H1 (cell line): ENCODE measurements at regions not wholly inside any gene's neighbourhood (a gene's known extent, or its start where the extent isn't known, plus 50 kb on each side); places are given as distances from the start of the nearest gene placed in this dataset.
A peak's percentile ranks its signal among the peaks of the same experiment; 100 is the strongest.

Experiments used
- CTCF ChIA-PET: fragments of 300-600 bp; sonication (Branson Sonifier 250); formaldehyde crosslinking; loops from one replicate; lab custom pipeline; 2021; ENCODE audit not compliant: partially characterized antibody; lab: Charles Lee
- POLR2A ChIA-PET: fragments of 300-600 bp; sonication (Branson Sonifier 250); formaldehyde crosslinking; loops from one replicate; lab custom pipeline; 2021; ENCODE audit warnings: inconsistent platforms; ENCODE audit not compliant: partially characterized antibody; lab: Charles Lee
- DNase-seq, 2 experiments: peaks; one replicate each; pipeline versions ENCODE4 v3.0.0 to v3.0.0-alpha.2; 2010 to 2022; ENCODE audit warnings: low spot score in 2 of 2, low read depth in 1 of 2, mixed read lengths in 1 of 2
- FAIRE-seq: peaks from 2 replicates; lab custom pipeline; 2011; peaks lifted over from hg19 to GRCh38; lab: Jason Lieb, UNC
- H2AFZ ChIP-seq: 2 replicates; pipeline ENCODE4 v1.8.1; 2012; ENCODE audit warnings: low read length, inconsistent platforms
- H2AK5ac ChIP-seq: 2 replicates; pipeline ENCODE4 v1.6.1; 2013; ENCODE audit warnings: low read depth, low read length
- H2BK120ac ChIP-seq: replicated peaks from 2 replicates; pipeline ENCODE3; 2013; ENCODE audit warnings: low read depth, low read length, inconsistent platforms
- H2BK12ac ChIP-seq: 2 replicates; pipeline ENCODE4 v1.6.1; 2013; ENCODE audit warnings: low read depth, low read length
- H2BK15ac ChIP-seq: 2 replicates; pipeline ENCODE4 v1.6.1; 2013; ENCODE audit warnings: low read length
- H2BK20ac ChIP-seq: 2 replicates; pipeline ENCODE4 v1.6.1; 2013; ENCODE audit warnings: low read length
- H2BK5ac ChIP-seq: 2 replicates; pipeline ENCODE4 v1.6.1; 2013; ENCODE audit warnings: low read depth, low read length
- H3K14ac ChIP-seq: 2 replicates; pipeline ENCODE4 v1.6.1; 2013; ENCODE audit warnings: inconsistent platforms; ENCODE audit not compliant: insufficient read length
- H3K18ac ChIP-seq: 2 replicates; pipeline ENCODE4 v1.6.1; 2013; ENCODE audit warnings: low read length; ENCODE audit errors: extremely low read depth
- H3K23ac ChIP-seq: 2 replicates; pipeline ENCODE4 v1.6.1; 2013; ENCODE audit warnings: inconsistent platforms; ENCODE audit not compliant: insufficient read length
- H3K23me2 ChIP-seq: 2 replicates; pipeline ENCODE4 v1.6.1; 2013; ENCODE audit warnings: low read depth, low read length
- H3K27ac ChIP-seq: 2 replicates; pipeline ENCODE4 v1.6.1; 2011; ENCODE audit warnings: low read depth, low read length, inconsistent platforms
- H3K27me3 ChIP-seq, 4 experiments: replicated peaks in 1 of 4; 1 replicate in 1 of 4; 2 replicates in 3 of 4; pipeline versions ENCODE4 v1.6.1 to v1.8.1; 2011 to 2013; ENCODE audit warnings: low read length in 3 of 4, mild to moderate bottlenecking in 3 of 4, inconsistent platforms in 2 of 4, mixed read lengths in 2 of 4, moderate library complexity in 1 of 4; ENCODE audit not compliant: control insufficient read depth in 3 of 4, insufficient read depth in 3 of 4; ENCODE audit errors: extremely low read depth in 1 of 4
- H3K36me3 ChIP-seq, 4 experiments: 2 replicates each; pipeline versions ENCODE4 v1.6.1 to v1.8.1; 2011 to 2013; ENCODE audit warnings: mild to moderate bottlenecking in 4 of 4, low read length in 3 of 4, moderate library complexity in 2 of 4, control low read depth in 1 of 4, inconsistent platforms in 1 of 4; ENCODE audit not compliant: insufficient read depth in 4 of 4, control insufficient read depth in 2 of 4
- H3K4ac ChIP-seq: replicated peaks from 2 replicates; pipeline ENCODE3; 2013; ENCODE audit warnings: low read length, low read depth, mixed read lengths, inconsistent platforms; ENCODE audit not compliant: insufficient read length
- H3K4me1 ChIP-seq, 4 experiments: replicated peaks in 1 of 4; 1 replicate in 1 of 4; 2 replicates in 3 of 4; pipeline versions ENCODE4 v1.6.1 to v1.8.1; 2011 to 2013; ENCODE audit warnings: low read length in 3 of 4, inconsistent platforms in 2 of 4, mixed read lengths in 1 of 4; ENCODE audit not compliant: insufficient read depth in 4 of 4, control insufficient read depth in 3 of 4
- H3K4me2 ChIP-seq, 2 experiments: 2 replicates each; pipeline versions ENCODE4 v1.6.1 to v1.8.1; 2011 to 2013; ENCODE audit warnings: low read depth in 2 of 2, low read length in 2 of 2, control low read depth in 1 of 2, inconsistent platforms in 1 of 2, mild to moderate bottlenecking in 1 of 2; ENCODE audit not compliant: insufficient read depth in 1 of 2
- H3K4me3 ChIP-seq, 4 experiments: fragments of 200-600, 300-600 bp in 1 of 4; sonication (generic), shearing (Covaris generic), sonication (Bioruptor Twin) in 1 of 4; 2 replicates each; pipeline versions ENCODE4 v1.5.1 to v1.8.1; 2011 to 2016; ENCODE audit warnings: low read length in 4 of 4, low read depth in 3 of 4, control low read depth in 2 of 4, inconsistent platforms in 2 of 4, mild to moderate bottlenecking in 2 of 4, mixed read lengths in 1 of 4, moderate library complexity in 1 of 4; ENCODE audit not compliant: insufficient read depth in 2 of 4; ENCODE audit errors: extremely low read depth in 1 of 4
- H3K56ac ChIP-seq: replicated peaks from 2 replicates; pipeline ENCODE3; 2013; ENCODE audit warnings: low read depth, mild to moderate bottlenecking, mixed read lengths, low read length, inconsistent platforms; ENCODE audit not compliant: insufficient read length
- H3K79me1 ChIP-seq: 2 replicates; pipeline ENCODE4 v1.6.1; 2013; ENCODE audit warnings: low read depth, low read length, control low read depth
- H3K79me2 ChIP-seq, 2 experiments: 2 replicates each; pipeline versions ENCODE4 v1.6.1 to v1.8.1; 2012 to 2013; ENCODE audit warnings: low read length in 2 of 2, mild to moderate bottlenecking in 2 of 2, inconsistent platforms in 1 of 2; ENCODE audit not compliant: insufficient read depth in 2 of 2, control insufficient read depth in 1 of 2
- H3K9ac ChIP-seq, 4 experiments: replicated peaks in 1 of 4; 1 replicate in 1 of 4; 2 replicates in 3 of 4; pipeline versions ENCODE4 v1.6.1 to v1.8.1; 2011 to 2013; ENCODE audit warnings: low read depth in 3 of 4, low read length in 3 of 4, control low read depth in 2 of 4, mild to moderate bottlenecking in 2 of 4, moderate library complexity in 2 of 4, inconsistent platforms in 1 of 4; ENCODE audit errors: extremely low read depth in 1 of 4
- H3K9me3 ChIP-seq, 2 experiments: 2 replicates each; pipeline versions ENCODE4 v1.6.1 to v1.8.1; 2012 to 2013; ENCODE audit warnings: mild to moderate bottlenecking in 2 of 2, moderate library complexity in 2 of 2, control low read depth in 1 of 2, inconsistent platforms in 1 of 2, low read depth in 1 of 2, low read length in 1 of 2, mixed read lengths in 1 of 2; ENCODE audit not compliant: insufficient read depth in 2 of 2
- H4K20me1 ChIP-seq, 2 experiments: replicated peaks in 1 of 2; 2 replicates each; pipeline versions ENCODE3 to v1.8.1; 2011 to 2013; ENCODE audit warnings: inconsistent platforms in 2 of 2, low read length in 2 of 2, mild to moderate bottlenecking in 1 of 2; ENCODE audit not compliant: insufficient read depth in 2 of 2, control insufficient read depth in 1 of 2
- H4K5ac ChIP-seq: 2 replicates; pipeline ENCODE4 v1.6.1; 2013; ENCODE audit warnings: low read length, low read depth, mixed read lengths, inconsistent platforms; ENCODE audit not compliant: insufficient read length
- H4K8ac ChIP-seq: 2 replicates; pipeline ENCODE4 v1.8.0; 2013; ENCODE audit warnings: mild to moderate bottlenecking, moderate library complexity, low read length, inconsistent platforms; ENCODE audit not compliant: insufficient read depth; ENCODE audit errors: extremely low read depth
- H4K91ac ChIP-seq: replicated peaks from 2 replicates; pipeline ENCODE3; 2013; ENCODE audit warnings: low read length, mixed read lengths, inconsistent platforms; ENCODE audit not compliant: insufficient read length
- BACH1 ChIP-seq: IDR thresholded peaks from 2 replicates; pipeline ENCODE4 v1.6.1; 2012; ENCODE audit warnings: low read length, improper control_type of control experiment
- BRCA1 ChIP-seq: IDR thresholded peaks from 2 replicates; pipeline ENCODE4 v1.6.1; 2012; ENCODE audit warnings: low read depth, low read length, improper control_type of control experiment
- EZH2 ChIP-seq: fragments of 200-600 bp; sonication (generic); IDR thresholded peaks from 2 replicates; pipeline ENCODE4 v1.7.1; 2012; ENCODE audit warnings: low read depth, mild to moderate bottlenecking, moderate library complexity, low read length, inconsistent platforms; ENCODE audit not compliant: severe bottlenecking
- GTF2F1 ChIP-seq: IDR thresholded peaks from 2 replicates; pipeline ENCODE4 v1.6.1; 2012; ENCODE audit warnings: low read depth, low read length, improper control_type of control experiment, borderline replicate concordance
- MAX ChIP-seq: IDR thresholded peaks from 2 replicates; pipeline ENCODE4 v1.6.1; 2012; ENCODE audit warnings: inconsistent platforms
- POLR2AphosphoS5 ChIP-seq: IDR thresholded peaks from 2 replicates; pipeline ENCODE4 v1.6.1; 2011; ENCODE audit warnings: low read depth, low read length
- RBBP5 ChIP-seq: IDR thresholded peaks from 2 replicates; pipeline ENCODE4 v1.7.1; 2012; ENCODE audit warnings: low read depth, mild to moderate bottlenecking, inconsistent platforms, low read length, moderate library complexity, borderline replicate concordance
- SIN3A ChIP-seq, 2 experiments: IDR thresholded peaks in 1 of 2; conservative IDR thresholded peaks in 1 of 2; 2 replicates each; pipeline ENCODE4 v1.6.1; 2011 to 2012; ENCODE audit warnings: low read length in 2 of 2, improper control_type of control experiment in 1 of 2, low read depth in 1 of 2, mild to moderate bottlenecking in 1 of 2
- TBP ChIP-seq: IDR thresholded peaks from 2 replicates; pipeline ENCODE4 v1.6.1; 2011; ENCODE audit warnings: low read depth, low read length, improper control_type of control experiment
- WGBS, 2 experiments: shearing (Covaris generic) in 1 of 2; methylation state at CpG; one replicate each; pipeline versions ENCODE4 v1.1.6 to v1.1.7; 2013 to 2015; ENCODE audit warnings: low lambda C conversion rate in 2 of 2, mixed read lengths in 2 of 2, inconsistent platforms in 1 of 2, low coverage in 1 of 2, missing lambda C conversion rate in 1 of 2; ENCODE audit not compliant: insufficient replicate concordance in 2 of 2, insufficient coverage in 1 of 2, insufficient read length in 1 of 2; ENCODE audit errors: extremely low coverage in 1 of 2, missing lambda C conversion rate in 1 of 2; 5-methylcytosine and 5-hydroxymethylcytosine counted together

- DNase-seq (no peak), FAIRE-seq (no peak)
- 76% methylated on average over 6 of the region's 6 CpGs; no CpG with 5 or more reads in 1 of the 2 experiments for WGBS, 2 experiments
- no peak overlapping the region for H3K4me3 ChIP-seq
- no peaks in the 10 kb centered on the region for H3K9me3 ChIP-seq
- H3K56ac ChIP-seq, result no peak overlapping the region
- no peak overlapping the region for H4K91ac ChIP-seq
- no peak overlapping the region for H3K27ac ChIP-seq
- peaks cover 2 to 11% (median 5%) of the 10 kb centered on the region in 4 experiments; a peak in 5 of 7 replicates for H3K4me1 ChIP-seq
- H3K79me1 ChIP-seq, result no peaks in the 10 kb centered on the region
- peak overlapping the region in 1 of 4 experiments; percentile 4; a peak in 1 of 7 replicates for H3K9ac ChIP-seq
- ChIA-PET POLR2A (interaction anchor here (1.4 kb wide), 1 partner anchor 10 kb away, joined by 5 read pairs; no protein-coding TSS in a partner anchor), CTCF (interaction anchor here (0.9 to 1.0 kb wide), 2 partner anchors 22 to 122 kb away, joined by 4 to 5 read pairs; no protein-coding TSS in a partner anchor)
- H3K23me2 ChIP-seq, result no peaks in the 10 kb centered on the region
- no peaks in the 10 kb centered on the region for H4K20me1 ChIP-seq
- H3K14ac ChIP-seq, result no peak overlapping the region
- no peak overlapping the region for H2AK5ac ChIP-seq
- H4K5ac ChIP-seq, result no peak overlapping the region
- H2AFZ ChIP-seq, result peak overlapping the region; percentile 67; the same call in 1 of the 2 replicates
- no peak overlapping the region for H2BK15ac ChIP-seq
- no peaks in the 10 kb centered on the region for H3K27me3 ChIP-seq
- no peak overlapping the region for H4K8ac ChIP-seq
- H3K79me2 ChIP-seq, result no peaks in the 10 kb centered on the region
- H2BK120ac ChIP-seq, result no peak overlapping the region
- no peak overlapping the region for H2BK5ac ChIP-seq
- no peak overlapping the region for H3K18ac ChIP-seq
- TF ChIP-seq MAX (no peak), POLR2AphosphoS5 (no peak), TBP (no peak), SIN3A (conservative IDR thresholded peaks at IDR 0.05 in 1 of 2, IDR thresholded peaks at IDR 0.05 in 1 of 2; ENCODE audit: low read depth in 1 of 2, low read length in 2 of 2) (no peak), GTF2F1 (no peak), EZH2 (no peak), RBBP5 (no peak), BACH1 (no peak), BRCA1 (no peak)
- TF ChIP-seq, all 59 proteins: peak for 0
- H2BK12ac ChIP-seq, result no peak overlapping the region
- no peak overlapping the region for H3K23ac ChIP-seq
- H2BK20ac ChIP-seq, result no peak overlapping the region
- H3K4ac ChIP-seq, result no peak overlapping the region
- H3K36me3 ChIP-seq, result no peaks in the 10 kb centered on the region
- H3K4me2 ChIP-seq, result peak overlapping the region in 1 of 2 experiments; percentile 30; a peak in 2 of 4 replicates
These were observed 124.4 kb upstream of the LIPC start for GRCh38 chr15:58307313-58307961.
